Esophagus mucosa (tissue), 1 donor: ENCODE measurements at regions not wholly inside any gene's neighbourhood (a gene's known extent, or its start where the extent isn't known, plus 50 kb on each side); places are given as distances from the start of the nearest gene placed in this dataset.
"Not testable (repeated sequence)": the region's sequence is repeated elsewhere in the genome, so short reads cannot be mapped to it uniquely, and the experiment has no call there.

Experiments used
- ATAC-seq: fragments of 200-7000 bp; cut with Tn5 transposase; one replicate; pipeline ENCODE4 v1.9.1; 2020
- donor health status: DM: yes; HTN: yes; CAD: no.

- ATAC-seq, result no peak
Observed at GRCh38 chr5:9847631-9848030, 217.5 kb upstream of the TAS2R1 start.

GRCh38 chr5:9845185-9845584 lies 215.0 kb upstream of the TAS2R1 start:
- ATAC-seq, result no peak

GRCh38 chr5:9841516-9842170 lies 211.5 kb upstream of the TAS2R1 start:
- ATAC-seq, result no peak

GRCh38 chr5:9838916-9839315 lies 208.8 kb upstream of the TAS2R1 start:
- ATAC-seq, result no peak

GRCh38 chr5:9834871-9835770 lies 205.0 kb upstream of the TAS2R1 start:
- ATAC-seq, result no peak

- ATAC-seq, result no peak
Observed at GRCh38 chr5:9833871-9834270, 203.7 kb upstream of the TAS2R1 start.

GRCh38 chr5:9832921-9833320 lies 202.8 kb upstream of the TAS2R1 start:
- no peak for ATAC-seq

GRCh38 chr5:9831823-9832222 lies 201.7 kb upstream of the TAS2R1 start:
- ATAC-seq, result no peak

GRCh38 chr5:9830184-9830583 lies 200.0 kb upstream of the TAS2R1 start:
- ATAC-seq, result no peak

- ATAC-seq, result no peak
Observed at GRCh38 chr5:9829621-9830020, 199.5 kb upstream of the TAS2R1 start.

- ATAC-seq, result no peak
Observed at GRCh38 chr5:9820691-9821449, 190.7 kb upstream of the TAS2R1 start.

- no peak for ATAC-seq
Observed at GRCh38 chr5:9818340-9818845, 188.2 kb upstream of the TAS2R1 start.

- no peak for ATAC-seq
Observed at GRCh38 chr5:9817819-9818218, 187.7 kb upstream of the TAS2R1 start.

GRCh38 chr5:9815051-9815450 lies 184.9 kb upstream of the TAS2R1 start:
- no peak for ATAC-seq

GRCh38 chr5:9813305-9813704 lies 183.2 kb upstream of the TAS2R1 start:
- ATAC-seq, result no peak

GRCh38 chr5:9807366-9807765 lies 177.2 kb upstream of the TAS2R1 start:
- not testable (repeated sequence) for ATAC-seq

- ATAC-seq, result no peak
Observed at GRCh38 chr5:9801908-9802307, 171.8 kb upstream of the TAS2R1 start.

GRCh38 chr5:9799606-9800005 lies 169.5 kb upstream of the TAS2R1 start:
- no peak for ATAC-seq

GRCh38 chr5:9790276-9790675 lies 160.1 kb upstream of the TAS2R1 start:
- ATAC-seq, result no peak

GRCh38 chr5:9789777-9790176 lies 159.6 kb upstream of the TAS2R1 start:
- ATAC-seq, result no peak

GRCh38 chr5:9787861-9788600 lies 157.9 kb upstream of the TAS2R1 start:
- no peak for ATAC-seq
